Uterus (tissue), 2 donors: ENCODE measurements at regions not wholly inside any gene's neighbourhood (a gene's known extent, or its start where the extent isn't known, plus 50 kb on each side); places are given as distances from the start of the nearest gene placed in this dataset.

ENCODE experiments used
- CTCF ChIP-seq, 4 experiments: fragments of 200-600 bp in 2 of 4; fragments of 450-650 bp in 2 of 4; sonication (generic) in 2 of 4; IDR thresholded peaks; one replicate each; pipeline ENCODE4 v1.5.1; 2016 to 2019; ENCODE audit warnings: antibody characterized with exemption in 4 of 4, mild to moderate bottlenecking in 2 of 4, moderate library complexity in 1 of 4
- POLR2A ChIP-seq, 2 donors: fragments of 450-650 bp; IDR thresholded peaks; one replicate each; pipeline ENCODE4 v1.6.1; 2016; ENCODE audit warnings: antibody characterized with exemption in 2 of 2, mild to moderate bottlenecking in 1 of 2, moderate library complexity in 1 of 2

DNA sequence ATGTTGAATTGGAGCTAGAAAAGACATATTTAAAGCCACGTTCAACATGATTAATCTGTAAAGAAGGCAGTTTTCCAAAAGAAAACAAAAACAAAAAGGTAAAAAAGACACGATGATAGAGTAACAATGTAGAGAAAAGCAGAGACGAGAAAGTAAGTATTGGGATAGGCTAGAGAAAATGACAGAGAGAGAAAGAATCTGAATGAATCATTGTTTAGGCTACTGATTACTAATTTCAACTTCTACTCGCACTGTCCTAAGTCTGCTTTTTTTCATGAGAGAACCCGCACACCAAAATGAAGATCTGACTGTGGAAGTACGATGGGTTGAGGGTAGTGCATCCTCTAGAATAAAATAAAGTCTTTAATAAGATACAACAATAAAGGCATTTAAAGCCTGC lies 1599.2 kb upstream of the TMEFF2 start:
- TF ChIP-seq POLR2A (IDR thresholded peaks at IDR 0.05) (no peak), CTCF (IDR thresholded peaks at IDR 0.05) (no peak)
